NCI-H2196 treated with DMSO at 0.1 percent for 48 hours (cell line): ENCODE measurements at regions not wholly inside any gene's neighbourhood (a gene's known extent, or its start where the extent isn't known, plus 50 kb on each side); places are given as distances from the start of the nearest gene placed in this dataset.
"Not testable (repeated sequence)": the region's sequence is repeated elsewhere in the genome, so short reads cannot be mapped to it uniquely, and the experiment has no call there.

Experiments
- DNase-seq: peaks from one replicate; lab custom pipeline; 2025; ENCODE audit not compliant: unreplicated experiment; lab: John Stamatoyannopoulos, UW

GRCh38 chr13:40028446-40028845, 373.0 kb downstream of the COG6 start:
- no peak for DNase-seq

GRCh38 chr13:40031031-40031430, 375.6 kb downstream of the COG6 start:
- DNase-seq, result no peak

- DNase-seq, result no peak
Measured at GRCh38 chr13:40039061-40039460, 383.6 kb downstream of the COG6 start.

GRCh38 chr13:40042991-40043390, 387.5 kb downstream of the COG6 start:
- DNase-seq, result no peak

- DNase-seq, result no peak
Measured at GRCh38 chr13:40043764-40044163, 388.3 kb downstream of the COG6 start.

- no peak for DNase-seq
Measured at GRCh38 chr13:40047322-40047771, 391.9 kb downstream of the COG6 start.

- no peak for DNase-seq
Measured at GRCh38 chr13:40048551-40048950, 393.1 kb downstream of the COG6 start.

GRCh38 chr13:40052954-40053353, 397.5 kb downstream of the COG6 start:
- DNase-seq, result no peak

GRCh38 chr13:40053401-40053800, 397.9 kb downstream of the COG6 start:
- no peak for DNase-seq

- DNase-seq, result not testable (repeated sequence)
Measured at GRCh38 chr13:40054422-40054821, 399.0 kb downstream of the COG6 start.

GRCh38 chr13:40056898-40057619, 401.6 kb downstream of the COG6 start:
- DNase-seq, result no peak

GRCh38 chr13:40058757-40059236, 403.3 kb downstream of the COG6 start:
- no peak for DNase-seq

- no peak for DNase-seq
Measured at GRCh38 chr13:40059540-40060232, 404.2 kb downstream of the COG6 start.

- DNase-seq, result no peak
Measured at GRCh38 chr13:40060296-40061007, 405.0 kb downstream of the COG6 start.

GRCh38 chr13:40061466-40062450, 406.3 kb downstream of the COG6 start:
- no peak for DNase-seq

- DNase-seq, result no peak
Measured at GRCh38 chr13:40063278-40063698, 407.8 kb downstream of the COG6 start.

- DNase-seq, result no peak
Measured at GRCh38 chr13:40063703-40064102, 408.2 kb downstream of the COG6 start.

GRCh38 chr13:40064154-40065097, 409.0 kb downstream of the COG6 start:
- no peak for DNase-seq
